CD4-positive, alpha-beta T cell (primary cell): ENCODE measurements at regions not wholly inside any gene's neighbourhood (a gene's known extent, or its start where the extent isn't known, plus 50 kb on each side); places are given as distances from the start of the nearest gene placed in this dataset.

Experiments
- ATAC-seq: fragments of 200-7000 bp; cut with Tn5 transposase; one replicate; pipeline ENCODE4 v1.10.0; 2022; ENCODE audit warnings: mild to moderate bottlenecking; ENCODE audit not compliant: poor library complexity
- CTCF ChIA-PET: fragments of 350-600 bp; sonication (Branson Sonifier 250); formaldehyde crosslinking; loops from one replicate; lab custom pipeline; 2021; ENCODE audit warnings: antibody characterized with exemption, inconsistent platforms; lab: Charles Lee
- POLR2A ChIA-PET: fragments of 350-600 bp; sonication (Branson Sonifier 250); formaldehyde crosslinking; loops from one replicate; lab custom pipeline; 2021; ENCODE audit warnings: antibody characterized with exemption, inconsistent platforms; lab: Charles Lee
- DNase-seq, 14 experiments: peaks; one replicate each; pipeline ENCODE4 v3.0.0-alpha.2; 2013 to 2020; ENCODE audit warnings: mixed read lengths in 2 of 14
- H3K27ac ChIP-seq, 2 donors: one replicate each; pipeline versions ENCODE4 v1.5.1 to v1.7.0; 2013; ENCODE audit warnings: low read length in 2 of 2, low read depth in 1 of 2, mild to moderate bottlenecking in 1 of 2
- H3K27me3 ChIP-seq, 2 experiments: 1 replicate in 1 of 2; 2 replicates in 1 of 2; pipeline versions ENCODE4 v1.6.1 to v1.7.0; 2013; ENCODE audit warnings: low read length in 2 of 2, control low read depth in 1 of 2, mild to moderate bottlenecking in 1 of 2, moderate library complexity in 1 of 2; ENCODE audit not compliant: insufficient read depth in 2 of 2, control insufficient read depth in 1 of 2
- H3K36me3 ChIP-seq: one replicate; pipeline ENCODE4 v1.6.1; 2013; ENCODE audit warnings: low read length, control low read depth; ENCODE audit not compliant: insufficient read depth
- H3K4me1 ChIP-seq: one replicate; pipeline ENCODE4 v1.6.1; 2013; ENCODE audit warnings: low read length, control low read depth; ENCODE audit not compliant: insufficient read depth
- H3K4me3 ChIP-seq: one replicate; pipeline ENCODE4 v1.5.1; 2013; ENCODE audit warnings: mild to moderate bottlenecking, low read length, moderate library complexity
- H3K9me3 ChIP-seq, 2 experiments: 1 replicate in 1 of 2; 2 replicates in 1 of 2; pipeline versions ENCODE4 v1.6.1 to v1.7.0; 2013; ENCODE audit warnings: low read length in 2 of 2, mild to moderate bottlenecking in 2 of 2, control low read depth in 1 of 2, moderate library complexity in 1 of 2; ENCODE audit not compliant: control insufficient read depth in 1 of 2, insufficient read depth in 1 of 2
- H3K27ac Mint-ChIP-seq: one replicate; pipeline ENCODE4 v1.8.0; 2020; ENCODE audit warnings: mixed read lengths
- H3K27me3 Mint-ChIP-seq: one replicate; pipeline ENCODE4 v1.8.0; 2021; ENCODE audit warnings: mixed read lengths
- H3K36me3 Mint-ChIP-seq: one replicate; pipeline ENCODE4 v1.8.0; 2021; ENCODE audit warnings: low read depth, mixed read lengths
- H3K4me1 Mint-ChIP-seq: one replicate; pipeline ENCODE4 v1.8.0; 2021; ENCODE audit warnings: low read depth, mixed read lengths
- H3K4me3 Mint-ChIP-seq: one replicate; pipeline ENCODE4 v1.8.0; 2020; ENCODE audit warnings: mild to moderate bottlenecking, mixed read lengths
- H3K9me3 Mint-ChIP-seq: one replicate; pipeline ENCODE4 v1.8.0; 2020; ENCODE audit warnings: mixed read lengths
- intact Hi-C, 2 experiments: fragments of 100-400 bp; cut with DNase I in 1 of 2; cut with micrococcal nuclease in 1 of 2; formaldehyde crosslinking; loops; one replicate each; pipeline versions ENCODE4 v1.15.1 to v1.9.0; 2023 to 2025; cut with DNase I, micrococcal nuclease
- TF ChIP-seq, protein P1 (sequence below): fragments of 200-600 bp; IDR thresholded peaks from one replicate; pipeline ENCODE4 v1.8.0; 2022; ENCODE audit warnings: antibody characterized with exemption, mild to moderate bottlenecking

DNA sequence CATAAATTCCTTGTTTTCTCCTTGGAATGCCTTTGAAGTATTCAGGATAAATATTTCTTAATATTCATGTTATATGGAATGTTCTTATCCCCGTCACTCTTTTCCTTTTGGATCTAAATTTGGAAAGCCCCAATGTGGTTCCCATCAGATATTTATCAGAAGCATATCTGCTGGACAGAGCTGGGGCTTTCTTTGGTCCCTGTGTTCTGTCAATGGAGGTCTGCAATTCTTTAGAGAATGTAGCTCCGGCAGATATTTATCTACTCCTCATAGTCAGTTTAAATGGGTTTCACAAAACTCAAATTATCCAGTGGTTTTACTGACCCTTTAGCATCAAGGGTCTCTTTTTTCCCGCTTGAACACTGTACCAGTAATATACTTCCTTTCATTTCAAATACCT is 167.8 kb upstream of the SCN7A start:
- ChIA-PET POLR2A (no interaction called here), CTCF (no interaction called here)
- no peaks in the 10 kb centered on the region for H3K36me3 ChIP-seq
- H3K4me3 ChIP-seq = no peak overlapping the region
- H3K27me3 ChIP-seq = no peaks in the 10 kb centered on the region
- H3K36me3 Mint-ChIP-seq = no peaks in the 10 kb centered on the region
- intact Hi-C loops = no loop called here
- no peak for ATAC-seq
- no peak overlapping the region for H3K4me3 Mint-ChIP-seq
- H3K4me1 ChIP-seq = no peaks in the 10 kb centered on the region
- H3K27ac ChIP-seq = no peak overlapping the region
- H3K27me3 Mint-ChIP-seq = no peaks in the 10 kb centered on the region
- no peak for DNase-seq
- TF ChIP-seq, protein P1, sequence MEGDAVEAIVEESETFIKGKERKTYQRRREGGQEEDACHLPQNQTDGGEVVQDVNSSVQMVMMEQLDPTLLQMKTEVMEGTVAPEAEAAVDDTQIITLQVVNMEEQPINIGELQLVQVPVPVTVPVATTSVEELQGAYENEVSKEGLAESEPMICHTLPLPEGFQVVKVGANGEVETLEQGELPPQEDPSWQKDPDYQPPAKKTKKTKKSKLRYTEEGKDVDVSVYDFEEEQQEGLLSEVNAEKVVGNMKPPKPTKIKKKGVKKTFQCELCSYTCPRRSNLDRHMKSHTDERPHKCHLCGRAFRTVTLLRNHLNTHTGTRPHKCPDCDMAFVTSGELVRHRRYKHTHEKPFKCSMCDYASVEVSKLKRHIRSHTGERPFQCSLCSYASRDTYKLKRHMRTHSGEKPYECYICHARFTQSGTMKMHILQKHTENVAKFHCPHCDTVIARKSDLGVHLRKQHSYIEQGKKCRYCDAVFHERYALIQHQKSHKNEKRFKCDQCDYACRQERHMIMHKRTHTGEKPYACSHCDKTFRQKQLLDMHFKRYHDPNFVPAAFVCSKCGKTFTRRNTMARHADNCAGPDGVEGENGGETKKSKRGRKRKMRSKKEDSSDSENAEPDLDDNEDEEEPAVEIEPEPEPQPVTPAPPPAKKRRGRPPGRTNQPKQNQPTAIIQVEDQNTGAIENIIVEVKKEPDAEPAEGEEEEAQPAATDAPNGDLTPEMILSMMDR = no peak
- no peaks in the 10 kb centered on the region for H3K9me3 Mint-ChIP-seq
- H3K9me3 ChIP-seq = no peaks in the 10 kb centered on the region
- no peak overlapping the region for H3K27ac Mint-ChIP-seq
- H3K4me1 Mint-ChIP-seq = no peaks in the 10 kb centered on the region

DNA sequence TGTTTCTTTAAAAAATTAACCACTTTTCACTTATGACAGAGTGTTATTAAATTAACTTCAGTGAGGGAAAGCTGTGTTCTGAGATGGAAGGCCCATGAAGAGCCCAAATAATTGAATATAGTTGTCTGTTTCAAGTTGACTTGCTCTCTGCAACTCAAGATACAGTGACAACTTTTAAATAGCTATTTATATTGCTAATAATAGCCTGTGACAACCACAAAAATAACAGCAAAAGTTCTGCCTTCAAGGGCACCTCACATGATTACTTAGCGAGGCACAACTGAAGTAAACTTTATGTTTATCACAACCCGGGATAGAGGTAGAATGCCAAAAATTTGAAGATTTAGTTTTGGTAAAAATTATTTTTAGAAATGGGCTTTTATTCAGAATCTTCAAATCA is 167.3 kb upstream of the SCN7A start:
- H3K9me3 Mint-ChIP-seq = no peaks in the 10 kb centered on the region
- Histone ChIP-seq H3K36me3 (no peaks in the 10 kb centered on the region), H3K4me3 (no peak overlapping the region), H3K4me1 (no peaks in the 10 kb centered on the region), H3K27ac (no peak overlapping the region), H3K9me3 (no peaks in the 10 kb centered on the region), H3K27me3 (no peaks in the 10 kb centered on the region)
- POLR2A ChIA-PET = no interaction called here
- no peak overlapping the region for H3K27ac Mint-ChIP-seq
- no peaks in the 10 kb centered on the region for H3K27me3 Mint-ChIP-seq
- H3K4me1 Mint-ChIP-seq = no peaks in the 10 kb centered on the region
- H3K36me3 Mint-ChIP-seq = no peaks in the 10 kb centered on the region
- no peak for ATAC-seq
- H3K4me3 Mint-ChIP-seq = no peak overlapping the region
- intact Hi-C loops = no loop called here
- TF ChIP-seq, protein P1 = no peak
- DNase-seq = no peak
- CTCF ChIA-PET = no interaction called here

DNA sequence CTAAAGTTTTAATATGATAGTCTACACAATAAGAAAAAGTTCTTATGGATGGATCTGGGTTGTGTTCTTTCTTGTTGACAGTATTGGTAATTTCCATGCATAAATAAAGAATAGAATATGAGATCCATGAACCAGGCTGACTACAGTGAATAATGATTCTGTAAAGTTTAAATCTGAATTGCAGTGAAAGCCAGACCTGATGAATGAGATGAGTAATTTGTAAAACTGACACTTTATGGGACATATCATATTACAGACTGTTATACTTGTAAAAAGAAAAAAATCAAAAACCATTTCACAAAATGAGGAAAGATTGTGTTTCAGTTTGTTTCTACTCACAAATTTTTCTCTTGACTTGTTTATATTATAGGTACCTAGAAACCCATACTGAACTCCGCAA is 164.9 kb upstream of the SCN7A start:
- TF ChIP-seq, protein P1 = no peak
- no peak overlapping the region for H3K4me3 ChIP-seq
- no peak overlapping the region for H3K27ac ChIP-seq
- ChIA-PET POLR2A (no interaction called here), CTCF (no interaction called here)
- ATAC-seq (no peak), DNase-seq (no peak)
- no peaks in the 10 kb centered on the region for H3K27me3 Mint-ChIP-seq
- no peaks in the 10 kb centered on the region for H3K36me3 ChIP-seq
- H3K9me3 Mint-ChIP-seq = no peaks in the 10 kb centered on the region
- H3K4me3 Mint-ChIP-seq = no peak overlapping the region
- no peaks in the 10 kb centered on the region for H3K27me3 ChIP-seq
- intact Hi-C loops = no loop called here
- no peaks in the 10 kb centered on the region for H3K36me3 Mint-ChIP-seq
- H3K9me3 ChIP-seq = no peaks in the 10 kb centered on the region
- H3K4me1 Mint-ChIP-seq = no peaks in the 10 kb centered on the region
- no peak overlapping the region for H3K27ac Mint-ChIP-seq
- no peaks in the 10 kb centered on the region for H3K4me1 ChIP-seq
